HL-60 (cell line): ENCODE measurements at regions not wholly inside any gene's neighbourhood (a gene's known extent, or its start where the extent isn't known, plus 50 kb on each side); places are given as distances from the start of the nearest gene placed in this dataset.

Source experiments
- GABPA ChIP-seq: IDR thresholded peaks from 2 replicates; pipeline ENCODE4 v1.6.1; 2012; ENCODE audit warnings: low read depth
- POLR2AphosphoS5 ChIP-seq: IDR thresholded peaks from 2 replicates; pipeline ENCODE4 v1.6.1; 2012; ENCODE audit warnings: low read depth
- TF ChIP-seq, protein P1 (sequence below): IDR thresholded peaks from one replicate; pipeline ENCODE4 v1.5.1; 2011; ENCODE audit warnings: low read length, control low read depth, inconsistent platforms; ENCODE audit not compliant: insufficient read depth
- TF ChIP-seq, protein P2 (sequence below): IDR thresholded peaks from 2 replicates; pipeline ENCODE4 v1.6.1; 2012; ENCODE audit warnings: low read depth; ENCODE audit not compliant: insufficient replicate concordance

DNA sequence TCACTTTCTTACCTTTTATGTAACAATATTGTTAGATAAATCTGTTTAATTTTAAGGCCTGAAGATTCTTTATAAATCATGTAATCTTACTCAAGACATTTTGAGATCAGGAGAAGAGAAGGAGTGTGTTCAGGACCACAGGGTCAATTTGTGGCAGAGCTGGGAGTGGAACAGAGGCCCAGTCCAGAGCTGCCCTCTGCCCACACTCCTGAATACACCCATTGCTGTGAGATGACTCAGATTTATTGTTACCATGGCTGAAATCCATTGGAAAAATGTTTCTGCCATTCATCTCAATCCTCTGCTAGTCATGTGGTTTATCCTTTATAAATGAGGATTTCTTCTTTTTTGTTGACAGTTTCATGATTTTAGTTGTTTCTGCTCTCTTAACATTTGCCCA is 100.5 kb upstream of the STXBP6 start:
- TF ChIP-seq, protein P1, sequence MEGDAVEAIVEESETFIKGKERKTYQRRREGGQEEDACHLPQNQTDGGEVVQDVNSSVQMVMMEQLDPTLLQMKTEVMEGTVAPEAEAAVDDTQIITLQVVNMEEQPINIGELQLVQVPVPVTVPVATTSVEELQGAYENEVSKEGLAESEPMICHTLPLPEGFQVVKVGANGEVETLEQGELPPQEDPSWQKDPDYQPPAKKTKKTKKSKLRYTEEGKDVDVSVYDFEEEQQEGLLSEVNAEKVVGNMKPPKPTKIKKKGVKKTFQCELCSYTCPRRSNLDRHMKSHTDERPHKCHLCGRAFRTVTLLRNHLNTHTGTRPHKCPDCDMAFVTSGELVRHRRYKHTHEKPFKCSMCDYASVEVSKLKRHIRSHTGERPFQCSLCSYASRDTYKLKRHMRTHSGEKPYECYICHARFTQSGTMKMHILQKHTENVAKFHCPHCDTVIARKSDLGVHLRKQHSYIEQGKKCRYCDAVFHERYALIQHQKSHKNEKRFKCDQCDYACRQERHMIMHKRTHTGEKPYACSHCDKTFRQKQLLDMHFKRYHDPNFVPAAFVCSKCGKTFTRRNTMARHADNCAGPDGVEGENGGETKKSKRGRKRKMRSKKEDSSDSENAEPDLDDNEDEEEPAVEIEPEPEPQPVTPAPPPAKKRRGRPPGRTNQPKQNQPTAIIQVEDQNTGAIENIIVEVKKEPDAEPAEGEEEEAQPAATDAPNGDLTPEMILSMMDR: no peak
- TF ChIP-seq, protein P2, sequence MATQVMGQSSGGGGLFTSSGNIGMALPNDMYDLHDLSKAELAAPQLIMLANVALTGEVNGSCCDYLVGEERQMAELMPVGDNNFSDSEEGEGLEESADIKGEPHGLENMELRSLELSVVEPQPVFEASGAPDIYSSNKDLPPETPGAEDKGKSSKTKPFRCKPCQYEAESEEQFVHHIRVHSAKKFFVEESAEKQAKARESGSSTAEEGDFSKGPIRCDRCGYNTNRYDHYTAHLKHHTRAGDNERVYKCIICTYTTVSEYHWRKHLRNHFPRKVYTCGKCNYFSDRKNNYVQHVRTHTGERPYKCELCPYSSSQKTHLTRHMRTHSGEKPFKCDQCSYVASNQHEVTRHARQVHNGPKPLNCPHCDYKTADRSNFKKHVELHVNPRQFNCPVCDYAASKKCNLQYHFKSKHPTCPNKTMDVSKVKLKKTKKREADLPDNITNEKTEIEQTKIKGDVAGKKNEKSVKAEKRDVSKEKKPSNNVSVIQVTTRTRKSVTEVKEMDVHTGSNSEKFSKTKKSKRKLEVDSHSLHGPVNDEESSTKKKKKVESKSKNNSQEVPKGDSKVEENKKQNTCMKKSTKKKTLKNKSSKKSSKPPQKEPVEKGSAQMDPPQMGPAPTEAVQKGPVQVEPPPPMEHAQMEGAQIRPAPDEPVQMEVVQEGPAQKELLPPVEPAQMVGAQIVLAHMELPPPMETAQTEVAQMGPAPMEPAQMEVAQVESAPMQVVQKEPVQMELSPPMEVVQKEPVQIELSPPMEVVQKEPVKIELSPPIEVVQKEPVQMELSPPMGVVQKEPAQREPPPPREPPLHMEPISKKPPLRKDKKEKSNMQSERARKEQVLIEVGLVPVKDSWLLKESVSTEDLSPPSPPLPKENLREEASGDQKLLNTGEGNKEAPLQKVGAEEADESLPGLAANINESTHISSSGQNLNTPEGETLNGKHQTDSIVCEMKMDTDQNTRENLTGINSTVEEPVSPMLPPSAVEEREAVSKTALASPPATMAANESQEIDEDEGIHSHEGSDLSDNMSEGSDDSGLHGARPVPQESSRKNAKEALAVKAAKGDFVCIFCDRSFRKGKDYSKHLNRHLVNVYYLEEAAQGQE: no peak
- TF ChIP-seq GABPA (no peak), POLR2AphosphoS5 (no peak)
